ENCODE measurements at regions not wholly inside any gene's neighbourhood (a gene's known extent, or its start where the extent isn't known, plus 50 kb on each side); places are given as distances from the start of the nearest gene placed in this dataset.

DNA sequence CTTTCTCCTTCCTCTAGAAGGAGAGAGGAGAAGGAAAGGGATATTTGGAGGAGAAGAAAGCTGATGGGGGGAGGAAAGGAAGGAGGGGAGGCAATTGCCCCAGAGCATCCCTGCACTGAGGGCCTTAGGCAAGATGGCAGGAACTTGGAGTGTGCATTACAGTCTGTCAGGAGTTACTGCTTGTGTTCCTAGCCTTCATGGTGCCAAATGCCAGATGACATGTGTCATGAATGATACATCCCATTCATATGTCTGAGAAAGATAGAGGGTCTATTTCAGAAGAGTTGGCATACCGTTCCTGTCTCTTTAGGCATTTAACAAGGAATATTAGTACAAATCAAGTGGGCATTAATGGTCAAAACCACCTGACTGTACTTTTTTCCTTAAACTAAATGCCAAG lies 232.1 kb upstream of the NT5C1B start:
- TF ChIP-seq, protein P1, sequence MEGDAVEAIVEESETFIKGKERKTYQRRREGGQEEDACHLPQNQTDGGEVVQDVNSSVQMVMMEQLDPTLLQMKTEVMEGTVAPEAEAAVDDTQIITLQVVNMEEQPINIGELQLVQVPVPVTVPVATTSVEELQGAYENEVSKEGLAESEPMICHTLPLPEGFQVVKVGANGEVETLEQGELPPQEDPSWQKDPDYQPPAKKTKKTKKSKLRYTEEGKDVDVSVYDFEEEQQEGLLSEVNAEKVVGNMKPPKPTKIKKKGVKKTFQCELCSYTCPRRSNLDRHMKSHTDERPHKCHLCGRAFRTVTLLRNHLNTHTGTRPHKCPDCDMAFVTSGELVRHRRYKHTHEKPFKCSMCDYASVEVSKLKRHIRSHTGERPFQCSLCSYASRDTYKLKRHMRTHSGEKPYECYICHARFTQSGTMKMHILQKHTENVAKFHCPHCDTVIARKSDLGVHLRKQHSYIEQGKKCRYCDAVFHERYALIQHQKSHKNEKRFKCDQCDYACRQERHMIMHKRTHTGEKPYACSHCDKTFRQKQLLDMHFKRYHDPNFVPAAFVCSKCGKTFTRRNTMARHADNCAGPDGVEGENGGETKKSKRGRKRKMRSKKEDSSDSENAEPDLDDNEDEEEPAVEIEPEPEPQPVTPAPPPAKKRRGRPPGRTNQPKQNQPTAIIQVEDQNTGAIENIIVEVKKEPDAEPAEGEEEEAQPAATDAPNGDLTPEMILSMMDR (IDR thresholded peaks at IDR 0.05; ENCODE audit: low read depth, low read length), result no peak
- TF ChIP-seq EZH2phosphoT487 (IDR thresholded peaks at IDR 0.05; ENCODE audit: low read depth), result no peak
